ENCODE measurements at regions not wholly inside any gene's neighbourhood (a gene's known extent, or its start where the extent isn't known, plus 50 kb on each side); places are given as distances from the start of the nearest gene placed in this dataset.

- TF ChIP-seq SIN3A (IDR thresholded peaks at IDR 0.05; ENCODE audit: borderline replicate concordance, insufficient read depth, low read length) (no peak), REST (IDR thresholded peaks at IDR 0.05; ENCODE audit: insufficient read depth in 1 of 2, low read depth in 2 of 2, low read length in 2 of 2) (no peak)
These were observed 374.1 kb upstream of the TBL1XR1 start for GRCh38 chr3:177571271-177571943.
